SK-N-SH (cell line): ENCODE measurements at regions not wholly inside any gene's neighbourhood (a gene's known extent, or its start where the extent isn't known, plus 50 kb on each side); places are given as distances from the start of the nearest gene placed in this dataset.

Source experiments
- EZH2phosphoT487 ChIP-seq: fragments of 200-600 bp; sonication (generic); IDR thresholded peaks from 2 replicates; pipeline ENCODE4 v1.6.1; 2017; ENCODE audit warnings: low read depth, mixed run types, mild to moderate bottlenecking, antibody characterized with exemption, moderate library complexity, borderline replicate concordance
- FOXM1 ChIP-seq: IDR thresholded peaks from 2 replicates; pipeline ENCODE4 v1.4.0; 2012; ENCODE audit warnings: low read depth, mild to moderate bottlenecking
- JUND ChIP-seq: IDR thresholded peaks from 2 replicates; pipeline ENCODE4 v1.4.0; 2012
- NRF1 ChIP-seq: IDR thresholded peaks from 2 replicates; pipeline ENCODE4 v1.6.1; 2012; ENCODE audit warnings: low read depth, mild to moderate bottlenecking, low read length
- POLR2AphosphoS5 ChIP-seq: IDR thresholded peaks from 2 replicates; pipeline ENCODE4 v1.6.1; 2012; ENCODE audit warnings: low read depth, low read length
- RAD21 ChIP-seq: IDR thresholded peaks from 2 replicates; pipeline ENCODE4 v1.6.1; 2012; ENCODE audit warnings: mild to moderate bottlenecking, low read length
- RXRA ChIP-seq: IDR thresholded peaks from 2 replicates; pipeline ENCODE4 v1.4.0; 2012; ENCODE audit warnings: low read depth, mild to moderate bottlenecking, borderline replicate concordance
- USF2 ChIP-seq: fragments of 150-350 bp; IDR thresholded peaks from 2 replicates; pipeline ENCODE4 v1.6.1; 2017; ENCODE audit warnings: antibody characterized with exemption, low read length, low read depth, borderline replicate concordance
- YY1 ChIP-seq: IDR thresholded peaks from 2 replicates; pipeline ENCODE4 v1.4.0; 2012; ENCODE audit warnings: low read depth, mild to moderate bottlenecking
- TF ChIP-seq, protein P1 (sequence below): fragments of 200-600 bp; sonication (generic); IDR thresholded peaks from 2 replicates; pipeline ENCODE4 v1.6.1; 2017; ENCODE audit warnings: antibody characterized with exemption, mild to moderate bottlenecking, moderate library complexity

GRCh38 chr1:87730274-87731216 lies 401.9 kb downstream of the LMO4 start:
- TF ChIP-seq POLR2AphosphoS5 (no peak), FOXM1 (no peak), RAD21 (no peak), NRF1 (no peak), USF2 (no peak), RXRA (no peak), JUND (no peak), EZH2phosphoT487 (no peak), YY1 (no peak)
- TF ChIP-seq, protein P1, sequence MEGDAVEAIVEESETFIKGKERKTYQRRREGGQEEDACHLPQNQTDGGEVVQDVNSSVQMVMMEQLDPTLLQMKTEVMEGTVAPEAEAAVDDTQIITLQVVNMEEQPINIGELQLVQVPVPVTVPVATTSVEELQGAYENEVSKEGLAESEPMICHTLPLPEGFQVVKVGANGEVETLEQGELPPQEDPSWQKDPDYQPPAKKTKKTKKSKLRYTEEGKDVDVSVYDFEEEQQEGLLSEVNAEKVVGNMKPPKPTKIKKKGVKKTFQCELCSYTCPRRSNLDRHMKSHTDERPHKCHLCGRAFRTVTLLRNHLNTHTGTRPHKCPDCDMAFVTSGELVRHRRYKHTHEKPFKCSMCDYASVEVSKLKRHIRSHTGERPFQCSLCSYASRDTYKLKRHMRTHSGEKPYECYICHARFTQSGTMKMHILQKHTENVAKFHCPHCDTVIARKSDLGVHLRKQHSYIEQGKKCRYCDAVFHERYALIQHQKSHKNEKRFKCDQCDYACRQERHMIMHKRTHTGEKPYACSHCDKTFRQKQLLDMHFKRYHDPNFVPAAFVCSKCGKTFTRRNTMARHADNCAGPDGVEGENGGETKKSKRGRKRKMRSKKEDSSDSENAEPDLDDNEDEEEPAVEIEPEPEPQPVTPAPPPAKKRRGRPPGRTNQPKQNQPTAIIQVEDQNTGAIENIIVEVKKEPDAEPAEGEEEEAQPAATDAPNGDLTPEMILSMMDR: no peak
